Right kidney (tissue), 1 donor: ENCODE measurements at regions not wholly inside any gene's neighbourhood (a gene's known extent, or its start where the extent isn't known, plus 50 kb on each side); places are given as distances from the start of the nearest gene placed in this dataset.

Source experiments
- DNase-seq: peaks from one replicate; pipeline ENCODE4 v3.0.0-alpha.2; 2016

DNA sequence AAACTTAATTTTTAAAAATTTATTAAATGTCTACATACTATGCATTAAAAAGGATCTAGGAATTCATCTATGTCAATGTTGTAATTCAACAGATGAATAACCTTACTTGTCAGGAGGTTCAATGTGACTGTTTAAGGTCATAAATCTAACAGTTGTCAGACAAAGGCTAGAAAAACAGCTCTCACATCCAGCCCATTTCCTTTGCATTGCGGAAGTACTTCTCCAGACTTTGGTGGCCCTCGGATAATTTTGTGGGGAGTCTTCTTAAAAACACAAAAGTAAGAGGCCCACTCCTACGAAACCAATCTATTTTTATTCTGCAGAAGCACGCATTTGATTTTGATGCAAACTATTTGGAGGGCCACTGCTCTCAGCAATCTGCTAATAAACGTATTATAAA is 122.6 kb upstream of the CHRM3 start:
- no peak for DNase-seq

DNA sequence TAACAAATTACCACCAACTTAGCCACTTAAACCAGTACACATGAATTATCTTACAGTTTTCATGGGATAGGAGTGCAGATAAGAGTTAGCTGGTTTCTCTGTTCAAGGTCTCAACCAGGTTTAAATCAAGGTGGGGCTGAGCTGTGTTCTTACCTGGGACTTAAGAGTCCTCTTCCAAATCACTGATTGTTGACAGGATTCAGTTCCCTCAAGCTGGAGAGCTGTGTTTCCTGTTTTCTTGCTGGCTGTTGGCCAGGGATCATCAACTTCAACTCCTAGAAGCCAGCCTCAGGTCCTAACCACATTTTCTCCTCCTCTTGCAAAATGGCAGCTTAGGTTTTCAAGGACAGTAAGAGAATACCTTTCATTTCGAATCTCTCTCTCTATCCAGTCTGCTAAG is 123.8 kb upstream of the CHRM3 start:
- no peak for DNase-seq

DNA sequence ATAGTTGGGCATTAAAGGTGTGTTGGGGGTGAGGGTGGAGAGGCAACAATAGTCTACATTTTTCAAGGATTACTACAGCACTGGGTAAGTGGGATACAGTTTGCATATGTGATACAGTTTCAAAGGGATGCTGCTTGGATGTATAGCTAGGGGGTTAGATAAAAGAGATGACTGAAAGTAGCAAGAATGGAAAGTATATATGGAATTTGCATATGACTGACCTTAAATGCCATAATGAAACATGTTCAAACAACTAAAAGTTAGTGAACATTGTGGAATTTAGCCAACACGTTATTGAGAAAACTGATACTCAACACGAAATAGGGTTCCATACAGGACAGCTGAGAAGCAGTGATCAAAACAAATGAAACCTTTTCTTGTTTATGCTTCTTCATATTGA is 124.8 kb upstream of the CHRM3 start:
- no peak for DNase-seq

DNA sequence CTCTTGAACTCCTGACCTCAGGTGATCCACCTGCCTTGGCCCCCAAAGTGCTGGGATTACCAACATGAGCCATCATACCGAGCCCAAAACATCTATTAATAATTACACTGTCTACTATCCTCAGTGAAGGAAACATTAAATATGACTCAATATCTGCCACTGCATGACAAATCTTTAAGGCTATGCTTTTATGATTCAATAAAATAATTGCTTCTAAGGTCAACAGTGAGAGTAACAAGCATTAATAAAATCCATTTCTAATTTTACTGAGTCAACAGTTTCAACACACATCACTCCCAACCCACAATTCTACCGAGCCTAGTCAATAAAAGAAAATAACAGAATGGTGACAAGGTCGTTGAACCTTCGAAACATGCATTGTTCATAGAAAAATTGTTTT is 125.5 kb upstream of the CHRM3 start:
- DNase-seq: no peak

DNA sequence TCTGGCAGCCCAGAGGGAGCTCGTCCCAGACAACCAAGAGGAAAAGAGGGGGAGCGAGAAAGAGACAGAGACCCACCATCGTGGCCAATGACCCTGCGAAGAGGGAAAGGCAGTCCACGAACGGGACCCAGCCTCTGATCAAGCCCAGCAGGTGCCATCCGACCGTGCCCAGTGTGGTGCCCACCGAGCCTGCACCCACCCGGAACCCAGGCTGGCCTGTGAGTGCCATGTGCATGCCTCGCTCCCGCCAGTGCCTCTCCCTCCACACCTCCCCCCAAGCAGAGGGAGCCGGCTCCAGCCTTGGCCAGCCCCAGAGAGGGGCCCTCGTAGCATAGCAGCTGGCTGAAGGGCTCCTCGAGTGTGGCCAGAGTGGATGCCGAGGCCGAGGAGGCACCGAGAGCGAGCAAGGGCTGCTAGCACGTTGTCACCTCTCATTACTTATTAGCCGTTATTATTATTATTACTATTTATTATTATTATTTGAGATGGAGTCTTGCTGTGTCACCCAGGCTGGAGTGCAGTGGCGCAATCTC is 130.7 kb upstream of the CHRM3 start:
- no peak for DNase-seq

DNA sequence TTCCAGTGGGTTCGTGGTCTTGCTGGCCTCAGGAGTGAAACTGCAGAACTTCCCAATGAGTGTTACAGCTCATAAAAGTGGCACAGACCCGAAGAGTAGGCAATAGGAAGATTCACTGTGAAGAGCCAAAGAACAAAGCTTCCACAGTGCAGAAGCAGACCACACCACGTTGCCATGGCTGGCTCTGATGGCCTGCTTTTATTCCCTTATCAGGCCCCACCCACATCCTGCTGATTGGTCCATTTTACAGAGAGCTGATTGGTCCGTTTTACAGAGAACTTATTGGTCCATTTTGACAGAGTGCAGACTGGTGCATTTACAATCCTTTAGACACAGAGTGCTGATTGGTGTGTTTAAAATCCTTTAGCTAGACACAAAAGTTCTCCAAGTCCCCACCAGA is 131.4 kb upstream of the CHRM3 start:
- DNase-seq: no peak

DNA sequence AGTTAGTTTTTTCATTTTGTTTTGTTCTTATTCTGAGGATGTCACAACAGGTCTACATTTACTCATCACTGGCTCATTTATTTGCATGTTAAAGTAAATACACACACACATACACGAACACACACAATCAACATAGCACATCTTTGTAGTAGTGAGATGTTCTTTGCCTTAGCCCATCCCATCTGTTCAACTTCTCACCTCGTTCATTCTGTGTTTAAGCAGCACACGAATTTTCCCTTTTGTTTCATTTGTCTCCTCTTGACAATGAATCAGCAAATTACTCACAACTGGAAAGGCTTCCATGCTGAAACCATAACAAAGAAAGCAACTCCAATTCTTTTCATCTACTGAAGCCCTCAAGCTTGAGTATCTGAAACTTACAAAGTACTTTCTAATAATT is 133.3 kb upstream of the CHRM3 start:
- no peak for DNase-seq

DNA sequence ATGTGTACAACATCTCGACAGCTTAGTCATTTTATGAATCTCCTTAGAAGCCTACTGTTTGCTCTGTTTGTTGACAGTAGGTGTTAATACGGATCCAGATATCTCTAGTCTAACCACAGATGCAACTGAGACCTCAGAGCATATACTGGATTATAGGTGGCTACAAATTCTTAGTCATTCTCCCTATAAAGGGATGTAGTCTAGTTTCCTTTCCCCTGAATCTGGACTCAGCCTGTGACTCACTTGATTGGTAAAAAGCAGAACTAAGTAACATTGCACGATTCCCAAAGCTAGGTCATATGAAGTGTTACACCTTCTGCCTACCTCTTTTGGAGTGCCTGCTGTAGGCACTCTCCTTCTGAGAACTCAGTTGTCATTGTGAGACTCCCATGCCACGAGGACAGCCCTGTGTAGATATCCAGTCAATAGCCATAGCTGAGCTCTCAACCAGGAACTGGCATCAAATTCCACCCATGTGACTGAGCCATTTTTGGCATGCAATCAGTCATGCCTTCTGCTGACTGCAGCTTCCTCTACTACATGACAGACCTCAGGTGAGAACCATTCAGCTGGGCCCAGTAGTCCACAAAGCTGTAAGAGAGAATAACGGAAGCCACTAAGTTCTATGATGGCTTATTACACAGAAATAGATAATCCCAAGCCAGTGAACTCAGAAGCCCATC is 135.9 kb upstream of the CHRM3 start:
- no peak for DNase-seq

DNA sequence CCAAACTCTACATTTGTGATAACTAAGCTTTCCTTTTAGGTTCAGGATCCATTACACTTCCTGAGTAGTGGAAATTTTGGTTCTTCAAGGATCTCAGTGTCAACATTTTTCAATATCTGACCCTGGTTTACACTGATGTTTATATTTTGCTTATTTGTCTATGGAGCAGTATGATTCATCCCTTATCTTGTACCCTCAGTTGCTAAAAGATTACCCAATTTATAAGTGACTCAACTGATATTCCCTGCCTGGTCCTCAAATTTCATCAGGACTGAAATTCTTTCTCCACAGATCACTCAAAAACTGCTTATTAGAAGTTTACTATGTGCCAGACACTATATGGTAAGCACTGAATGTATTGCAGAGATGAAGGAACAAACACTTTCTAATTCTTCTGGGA is 139.1 kb upstream of the CHRM3 start:
- DNase-seq: no peak

DNA sequence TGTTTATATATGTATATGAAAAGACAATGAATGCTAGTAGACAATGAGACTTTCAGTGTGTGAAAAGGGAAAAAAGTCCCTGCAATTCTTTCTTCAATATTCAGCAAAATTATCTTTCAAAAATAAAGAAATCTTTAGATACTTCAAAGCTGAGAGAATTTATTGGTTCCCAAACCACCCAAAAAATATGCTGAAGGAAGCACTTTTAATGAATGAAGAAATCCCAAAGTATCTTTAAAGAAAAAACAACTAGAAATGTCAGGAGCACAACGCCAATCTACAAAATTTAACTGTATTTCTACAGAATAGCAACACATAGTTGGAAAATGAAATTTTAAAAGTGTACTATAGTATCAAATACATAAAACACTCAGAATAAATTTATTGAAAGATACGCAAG is 142.3 kb upstream of the CHRM3 start:
- no peak for DNase-seq

DNA sequence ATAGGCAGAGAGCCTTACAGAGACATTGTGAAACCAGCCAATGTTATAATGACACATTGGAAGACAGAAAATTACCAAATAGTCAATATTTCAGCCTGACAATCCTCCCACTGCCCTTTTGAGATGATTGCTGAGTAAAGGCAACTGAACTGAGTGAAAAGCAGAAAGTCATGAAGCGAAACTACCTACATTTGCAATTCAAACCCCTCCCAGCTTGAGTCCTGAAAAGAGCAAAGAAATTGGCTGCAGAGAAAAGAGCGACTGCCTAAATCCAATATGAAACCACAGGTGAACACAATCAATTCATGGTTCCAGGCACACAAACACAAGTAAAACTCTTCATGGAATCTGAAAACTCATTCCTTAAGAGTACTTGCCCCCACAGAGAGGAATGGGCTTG is 143.4 kb upstream of the CHRM3 start:
- DNase-seq: no peak

DNA sequence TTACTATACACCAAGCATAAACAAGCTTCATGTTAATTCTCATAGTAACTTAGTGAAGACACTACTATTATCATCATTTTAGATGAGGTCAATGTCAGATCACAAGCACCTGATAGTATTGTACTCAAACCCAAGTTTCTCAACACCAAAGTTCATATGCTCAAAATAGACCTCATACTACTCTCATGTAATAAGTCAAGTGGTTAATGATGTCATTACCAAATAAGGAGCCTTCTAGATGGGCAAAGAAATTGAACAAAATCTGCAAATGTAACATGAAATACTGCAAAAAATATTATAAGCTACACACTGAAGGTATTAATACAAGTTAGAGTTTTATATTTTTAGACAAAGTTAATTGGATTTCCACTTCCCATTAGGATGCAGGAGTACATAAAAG is 144.0 kb upstream of the CHRM3 start:
- DNase-seq: no peak

DNA sequence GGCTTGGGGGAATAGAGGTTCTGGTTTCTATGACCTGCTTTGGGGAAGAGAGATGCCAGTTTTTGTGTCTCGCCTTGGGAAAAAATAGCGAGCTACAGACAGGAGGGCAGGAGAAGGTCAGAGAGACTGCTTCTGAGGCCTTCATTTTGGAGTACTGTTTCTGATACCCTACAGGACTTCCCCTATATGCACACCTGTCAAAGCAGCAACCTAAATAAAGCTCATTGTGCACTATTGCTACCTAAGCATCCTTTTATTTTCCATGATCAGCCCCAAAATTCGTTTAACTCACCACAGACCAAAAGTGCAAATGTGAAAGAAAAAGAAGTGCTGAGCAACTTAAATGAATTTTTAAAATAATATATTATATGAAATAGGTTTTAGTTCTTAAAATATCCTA is 145.6 kb upstream of the CHRM3 start:
- no peak for DNase-seq

DNA sequence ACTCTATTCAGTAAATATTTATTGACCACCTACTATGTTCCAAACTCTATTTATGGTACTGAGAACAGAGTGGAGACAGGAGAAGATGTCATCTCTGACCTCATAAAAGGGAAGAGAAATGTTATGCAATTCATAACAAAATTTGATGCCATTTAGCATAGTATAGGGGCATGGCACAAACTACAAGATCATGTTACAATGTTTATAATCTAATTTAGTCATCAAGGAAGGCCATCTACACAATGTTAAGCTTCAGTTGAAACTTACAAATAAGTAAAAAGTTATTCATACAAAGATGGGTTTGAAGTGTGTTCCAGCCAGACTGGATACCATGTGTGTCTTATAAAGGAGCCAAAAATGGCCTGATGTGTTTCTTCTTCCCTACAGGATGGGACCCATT is 146.8 kb upstream of the CHRM3 start:
- no peak for DNase-seq

DNA sequence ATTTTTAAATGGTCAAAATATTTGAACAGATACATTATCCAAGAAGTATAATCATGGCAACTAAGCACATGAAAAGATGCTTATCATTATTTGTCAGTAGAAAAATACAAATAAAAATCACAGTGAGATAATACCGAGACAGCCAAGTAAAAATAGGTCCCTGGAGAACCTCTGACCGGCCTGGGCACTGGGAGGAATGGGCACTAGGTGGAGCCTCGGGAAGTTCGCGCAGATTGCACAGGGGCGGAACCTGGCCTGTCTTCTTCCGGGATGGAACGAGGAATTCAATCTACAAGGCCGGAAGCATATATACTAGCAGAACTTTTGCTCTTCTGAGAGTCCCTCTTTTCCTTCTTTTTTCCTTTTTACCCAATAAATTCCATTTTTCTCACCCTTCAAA is 148.5 kb upstream of the CHRM3 start:
- no peak for DNase-seq

DNA sequence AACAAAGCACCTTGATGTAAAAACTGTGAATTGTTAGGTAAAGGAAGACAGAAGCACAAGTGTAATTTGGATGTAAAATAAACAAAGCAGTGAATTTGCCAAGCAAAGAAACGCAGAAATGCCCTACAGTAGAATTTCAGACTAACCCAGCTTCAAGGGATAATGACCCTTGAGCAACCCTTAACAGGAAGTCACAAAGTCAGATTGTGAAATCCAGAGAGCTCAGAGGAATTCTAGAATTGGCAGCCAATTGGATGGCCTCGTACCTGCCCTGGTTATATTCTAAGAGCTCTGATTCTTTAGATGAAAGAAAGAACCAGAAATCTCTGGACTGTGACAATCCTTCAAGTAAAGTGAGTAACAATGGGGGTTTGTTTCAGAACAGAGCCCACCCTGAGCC is 152.7 kb upstream of the CHRM3 start:
- no peak for DNase-seq

DNA sequence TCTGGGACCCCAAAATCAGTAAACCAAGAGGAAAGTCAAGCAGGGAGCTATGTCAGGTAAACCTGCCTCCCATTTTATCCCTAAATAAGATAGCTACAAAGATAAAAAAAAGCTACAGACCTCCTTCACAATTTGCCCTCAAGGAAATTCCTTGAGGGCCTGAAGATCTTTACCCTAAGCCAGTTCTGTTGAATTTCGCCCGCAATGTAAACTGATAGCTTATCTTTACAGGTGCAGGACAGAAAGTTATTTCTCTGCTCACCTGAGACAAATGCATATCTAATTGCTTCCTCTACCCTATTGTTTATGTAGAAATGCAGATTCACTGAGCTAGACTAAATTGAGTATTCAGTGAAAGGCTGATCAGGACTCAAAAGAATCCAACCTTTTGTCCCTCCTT is 153.4 kb upstream of the CHRM3 start:
- DNase-seq: no peak

DNA sequence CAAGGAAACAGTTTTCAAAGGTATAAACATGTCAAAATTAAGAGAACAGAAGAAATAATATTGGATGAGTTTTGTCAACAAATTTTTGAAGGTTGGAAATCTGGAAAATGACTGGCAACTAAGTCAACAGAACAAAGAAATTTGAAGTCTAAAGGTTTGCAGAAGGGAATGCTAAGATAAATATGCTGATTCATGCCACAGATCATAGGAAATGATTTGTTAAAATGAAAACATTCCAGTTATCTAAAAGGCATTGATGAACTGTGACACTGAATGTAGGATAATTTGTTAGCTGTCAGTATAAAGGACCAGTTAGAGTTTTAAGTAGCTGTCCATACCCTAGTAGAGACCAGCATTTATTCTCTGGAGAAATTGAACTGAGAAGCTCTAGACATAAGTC is 157.9 kb upstream of the CHRM3 start:
- DNase-seq: no peak

DNA sequence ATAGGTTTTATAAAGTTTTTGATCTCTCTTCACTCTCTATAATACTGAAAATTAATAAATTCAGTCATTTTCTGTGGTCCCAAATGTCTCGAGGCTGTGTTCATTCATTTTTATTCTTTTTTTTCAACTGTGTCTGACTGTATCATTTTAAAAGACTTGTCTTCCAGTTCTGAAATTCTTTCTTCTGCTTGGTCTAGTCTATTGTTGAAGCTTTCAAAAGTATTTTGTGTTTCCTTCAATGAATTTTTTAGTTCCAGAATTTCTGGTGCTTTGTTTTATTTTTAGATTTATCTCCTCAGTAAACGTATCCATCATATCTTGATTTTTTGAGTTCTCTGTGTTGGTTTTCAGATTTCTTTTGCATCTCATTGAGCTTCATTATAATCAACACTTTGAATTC is 161.0 kb upstream of the CHRM3 start:
- no peak for DNase-seq

DNA sequence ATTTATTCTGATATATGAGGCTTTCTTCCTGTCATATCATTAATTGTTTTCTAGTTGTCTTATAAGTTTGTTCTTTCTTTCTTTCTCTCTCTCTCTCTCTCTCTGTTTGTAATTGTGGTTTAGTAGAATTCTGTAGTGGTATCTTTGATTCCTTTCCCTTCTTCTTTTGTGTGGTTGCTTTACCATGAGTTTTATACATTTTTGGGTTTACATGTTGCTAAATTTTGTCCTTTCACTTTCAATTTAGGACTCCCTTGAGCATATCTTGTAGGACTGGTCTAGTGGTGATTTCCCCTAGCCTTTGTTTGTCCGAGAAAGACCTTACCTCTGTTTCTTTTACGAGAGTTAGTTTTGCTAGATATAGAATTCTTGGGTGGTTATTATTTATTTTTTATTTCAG is 162.3 kb upstream of the CHRM3 start:
- no peak for DNase-seq

DNA sequence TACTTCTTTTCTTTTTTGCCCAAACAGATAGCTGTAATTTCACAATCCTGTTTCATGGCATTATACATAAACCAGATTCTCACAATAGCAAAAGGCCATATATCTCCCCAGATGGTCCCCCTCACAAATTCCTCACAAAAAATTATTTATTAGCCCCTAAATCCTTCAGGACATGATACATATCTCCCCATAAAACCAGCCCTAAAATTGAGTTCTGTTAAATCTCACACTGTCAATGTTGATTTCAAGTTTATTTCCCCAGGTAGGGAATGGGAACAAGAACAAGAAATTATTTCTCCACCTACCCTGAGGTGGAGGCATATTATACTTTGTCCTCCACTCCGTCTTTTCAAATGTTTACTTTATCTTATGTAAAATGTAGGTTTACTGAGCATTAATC is 163.4 kb upstream of the CHRM3 start:
- DNase-seq: no peak

DNA sequence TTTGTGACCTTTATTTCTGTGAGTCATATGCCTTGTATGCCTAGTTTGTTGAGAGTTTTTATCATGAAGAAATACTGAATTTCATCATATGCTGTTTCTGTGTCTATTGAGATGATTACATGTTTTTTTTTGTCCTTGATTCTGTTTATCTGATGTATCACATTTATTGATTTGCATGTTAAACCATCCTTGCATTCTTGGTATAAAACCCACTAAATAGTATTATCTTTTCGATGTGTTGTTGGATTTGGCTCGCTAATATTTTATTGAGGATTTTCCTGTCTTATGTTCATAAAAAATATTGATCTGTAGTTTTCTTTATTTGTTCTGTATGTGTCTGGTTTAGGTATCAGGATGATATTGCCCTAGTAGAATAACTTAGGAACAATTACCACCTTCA is 164.7 kb upstream of the CHRM3 start:
- DNase-seq: no peak

DNA sequence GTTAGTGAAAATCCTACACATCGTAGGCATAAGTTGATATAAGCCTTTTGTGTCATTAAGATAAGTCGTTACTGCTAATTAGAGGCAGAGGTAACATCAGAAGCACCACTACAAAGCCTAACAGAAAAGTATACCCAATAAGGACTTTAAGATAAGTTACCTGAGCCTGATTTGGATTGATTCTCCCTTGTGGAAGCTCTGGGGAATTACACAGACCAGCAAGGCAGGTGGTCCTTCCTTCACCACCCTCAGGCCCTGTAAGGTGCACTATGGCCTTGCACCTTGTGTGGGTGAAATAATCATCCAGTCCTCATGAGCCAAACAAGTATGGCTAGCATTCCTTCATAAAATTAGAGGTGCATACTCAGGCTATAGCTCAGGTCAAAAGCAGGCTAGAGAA is 166.7 kb upstream of the CHRM3 start:
- no peak for DNase-seq

DNA sequence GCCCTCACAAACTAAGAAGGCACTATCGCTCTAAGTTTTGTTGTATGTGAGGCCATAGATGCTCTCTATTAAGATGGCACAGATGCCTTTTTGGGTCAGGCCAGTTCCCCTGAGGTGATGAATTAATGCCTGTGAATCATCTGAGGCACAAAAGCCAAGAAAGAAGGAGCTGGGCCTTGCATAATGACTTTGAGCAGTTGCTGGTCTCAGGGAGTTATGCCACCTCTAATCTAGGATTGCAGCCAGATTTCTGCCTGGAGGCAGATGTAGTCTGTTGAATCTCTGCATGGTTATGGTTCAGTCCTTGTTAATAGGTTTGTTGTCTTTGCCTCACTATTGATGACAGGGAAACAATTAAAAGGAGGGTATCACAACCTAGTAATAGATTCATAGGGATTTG is 168.1 kb upstream of the CHRM3 start:
- no peak for DNase-seq

DNA sequence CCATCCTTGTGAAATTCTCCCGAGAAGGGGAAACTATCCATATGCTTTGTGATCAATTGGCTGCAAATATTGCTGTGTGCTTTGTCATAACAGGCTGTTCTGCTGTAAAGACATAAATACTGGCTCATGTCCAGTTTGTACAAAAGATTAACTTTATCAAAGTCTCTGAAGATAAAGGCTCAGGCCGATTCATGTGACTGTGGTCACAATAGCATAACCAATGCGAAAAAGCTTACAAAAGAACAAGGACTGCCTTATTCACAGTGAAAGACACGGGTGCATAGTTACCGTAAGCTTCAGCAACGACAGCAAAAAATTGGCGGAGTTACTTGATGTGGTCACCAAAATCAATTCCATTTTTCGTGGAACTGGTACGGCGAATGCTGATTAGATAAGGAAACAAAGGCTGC is 173.6 kb upstream of the CHRM3 start:
- DNase-seq: no peak
